ENCODE measurements at regions not wholly inside any gene's neighbourhood (a gene's known extent, or its start where the extent isn't known, plus 50 kb on each side); places are given as distances from the start of the nearest gene placed in this dataset.

DNA sequence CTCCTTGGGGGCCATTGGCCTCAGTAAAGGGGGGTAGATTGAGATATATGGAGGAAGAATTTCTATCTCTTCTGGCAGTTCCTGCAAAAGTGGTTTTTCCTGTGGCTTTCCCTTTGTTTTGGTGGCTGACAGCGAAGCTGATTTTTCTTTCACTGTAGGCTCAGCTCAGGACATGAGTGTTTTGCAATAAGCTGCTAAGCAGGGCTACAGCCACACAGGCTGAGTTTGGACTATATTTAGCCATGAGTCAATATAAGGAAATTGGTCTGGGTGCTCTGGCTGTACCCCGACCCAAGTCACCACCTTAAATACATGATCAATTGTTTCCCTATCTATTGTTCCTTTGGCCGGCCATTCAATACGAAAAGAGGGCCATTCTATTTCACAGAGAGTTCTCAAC is 212.7 kb upstream of the KCND2 start:
- TF ChIP-seq, protein P1, sequence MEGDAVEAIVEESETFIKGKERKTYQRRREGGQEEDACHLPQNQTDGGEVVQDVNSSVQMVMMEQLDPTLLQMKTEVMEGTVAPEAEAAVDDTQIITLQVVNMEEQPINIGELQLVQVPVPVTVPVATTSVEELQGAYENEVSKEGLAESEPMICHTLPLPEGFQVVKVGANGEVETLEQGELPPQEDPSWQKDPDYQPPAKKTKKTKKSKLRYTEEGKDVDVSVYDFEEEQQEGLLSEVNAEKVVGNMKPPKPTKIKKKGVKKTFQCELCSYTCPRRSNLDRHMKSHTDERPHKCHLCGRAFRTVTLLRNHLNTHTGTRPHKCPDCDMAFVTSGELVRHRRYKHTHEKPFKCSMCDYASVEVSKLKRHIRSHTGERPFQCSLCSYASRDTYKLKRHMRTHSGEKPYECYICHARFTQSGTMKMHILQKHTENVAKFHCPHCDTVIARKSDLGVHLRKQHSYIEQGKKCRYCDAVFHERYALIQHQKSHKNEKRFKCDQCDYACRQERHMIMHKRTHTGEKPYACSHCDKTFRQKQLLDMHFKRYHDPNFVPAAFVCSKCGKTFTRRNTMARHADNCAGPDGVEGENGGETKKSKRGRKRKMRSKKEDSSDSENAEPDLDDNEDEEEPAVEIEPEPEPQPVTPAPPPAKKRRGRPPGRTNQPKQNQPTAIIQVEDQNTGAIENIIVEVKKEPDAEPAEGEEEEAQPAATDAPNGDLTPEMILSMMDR (conservative IDR thresholded peaks at IDR 0.05; ENCODE audit: low read length), result no peak
- no peak for TF ChIP-seq EZH2phosphoT487 (IDR thresholded peaks at IDR 0.05; ENCODE audit: borderline replicate concordance)

Measured in Loucy (cell line).